K562 (cell line): ENCODE measurements at regions not wholly inside any gene's neighbourhood (a gene's known extent, or its start where the extent isn't known, plus 50 kb on each side); places are given as distances from the start of the nearest gene placed in this dataset.

Source experiments
- ATAC-seq: fragments of 200-7000 bp; cut with Tn5 transposase; 3 replicates; pipeline ENCODE4 v1.9.1; 2020; ENCODE audit warnings: moderate library complexity
- BruUV-seq: library from RNA; stranded (reverse); fragments of 400-500 nt; replicated peaks from 2 replicates; lab custom pipeline; 2021; lab: Mats Ljungman, UMichigan
- CTCF ChIA-PET: fragments of 300-600 bp; formaldehyde crosslinking; extraction: SDS; loops from one replicate; lab custom pipeline; 2021; ENCODE audit warnings: low intra/inter-chr PET ratio; lab: Yijun Ruan, JAX
- POLR2A ChIA-PET: fragments of 300-600, 350-650 bp; sonication (Branson Sonifier 250); formaldehyde crosslinking; extraction: SDS; loops from one replicate; lab custom pipeline; 2021; ENCODE audit warnings: antibody characterized with exemption, inconsistent platforms; lab: Yijun Ruan, JAX
- DNase-seq, 4 experiments: peaks; one replicate each; pipeline versions ENCODE4 v3.0.0 to v3.0.0-alpha.2; 2011 to 2018; ENCODE audit warnings: low spot score in 3 of 4, mixed read lengths in 3 of 4; ENCODE audit errors: extremely low read depth in 1 of 4
- FAIRE-seq: peaks from 2 replicates; lab custom pipeline; 2011; peaks lifted over from hg19 to GRCh38; lab: Jason Lieb, UNC
- H2AFZ ChIP-seq: 2 replicates; pipeline ENCODE4 v1.6.0; 2011; ENCODE audit warnings: low read depth, low read length, control low read depth, inconsistent platforms
- H3K27ac ChIP-seq: fragments of 200-600 bp; 3 replicates; pipeline ENCODE4 v1.8.0; 2011; ENCODE audit warnings: low read depth, mild to moderate bottlenecking, control low read depth, inconsistent platforms, low read length, moderate library complexity, mixed read lengths; ENCODE audit errors: extremely low read depth
- H3K27me3 ChIP-seq, 2 experiments: fragments of 300-600 bp in 1 of 2; 2 replicates in 1 of 2; 3 replicates in 1 of 2; pipeline versions ENCODE4 v1.6.0 to v1.8.0; 2011; ENCODE audit warnings: inconsistent platforms in 2 of 2, low read length in 2 of 2, mild to moderate bottlenecking in 1 of 2, mixed read lengths in 1 of 2, moderate library complexity in 1 of 2; ENCODE audit not compliant: control insufficient read depth in 2 of 2, insufficient read depth in 2 of 2
- H3K36me3 ChIP-seq: fragments of 300-600 bp; 3 replicates; pipeline ENCODE4 v1.8.0; 2011; ENCODE audit warnings: mild to moderate bottlenecking, low read length, inconsistent platforms; ENCODE audit not compliant: control insufficient read depth, insufficient read depth
- H3K4me1 ChIP-seq, 2 experiments: fragments of 200-600 bp in 1 of 2; replicated peaks in 1 of 2; 2 replicates in 1 of 2; 3 replicates in 1 of 2; pipeline versions ENCODE4 v1.5.1 to v1.8.0; 2011; ENCODE audit warnings: inconsistent platforms in 2 of 2, low read length in 2 of 2, mild to moderate bottlenecking in 1 of 2, mixed read lengths in 1 of 2, moderate library complexity in 1 of 2; ENCODE audit not compliant: control insufficient read depth in 2 of 2, insufficient read depth in 2 of 2
- H3K4me2 ChIP-seq: 2 replicates; pipeline ENCODE4 v1.6.1; 2011; ENCODE audit warnings: low read length, control low read depth, inconsistent platforms, mixed read lengths; ENCODE audit not compliant: insufficient read depth
- H3K4me3 ChIP-seq: fragments of 200-600 bp; sonication (generic), shearing (Covaris generic); 2 replicates; pipeline ENCODE4 v1.5.1; 2016; ENCODE audit warnings: control low read depth, inconsistent platforms
- H3K79me2 ChIP-seq: fragments of 200-600 bp; 3 replicates; pipeline ENCODE4 v1.8.0; 2011; ENCODE audit warnings: low read length, inconsistent platforms; ENCODE audit not compliant: control insufficient read depth, insufficient read depth
- H3K9ac ChIP-seq, 2 experiments: 2 replicates each; pipeline versions ENCODE4 v1.6.0 to v1.6.1; 2011; ENCODE audit warnings: low read depth in 2 of 2, low read length in 2 of 2, control low read depth in 1 of 2, inconsistent platforms in 1 of 2, mild to moderate bottlenecking in 1 of 2, mixed read lengths in 1 of 2; ENCODE audit not compliant: insufficient read depth in 1 of 2
- H3K9me1 ChIP-seq: one replicate; pipeline ENCODE4 v1.6.0; 2011; ENCODE audit warnings: inconsistent platforms, mild to moderate bottlenecking, low read length, moderate library complexity; ENCODE audit not compliant: control insufficient read depth, insufficient read depth
- H3K9me3 ChIP-seq: replicated peaks from 2 replicates; pipeline ENCODE4 v1.5.1; 2011; ENCODE audit warnings: low read depth, low read length, inconsistent platforms; ENCODE audit not compliant: control insufficient read depth, insufficient read depth
- H4K20me1 ChIP-seq: replicated peaks from 2 replicates; pipeline ENCODE4 v1.6.1; 2011; ENCODE audit warnings: low read length, inconsistent platforms, mixed read lengths; ENCODE audit not compliant: control insufficient read depth, insufficient read depth
- CHCHD3 ChIP-seq: fragments of 250-450 bp; sonication (Bioruptor Pico); IDR thresholded peaks from 2 replicates; pipeline ENCODE4 v2.1.2; 2022; ENCODE audit warnings: mild to moderate bottlenecking
- CHD1 ChIP-seq: fragments of 200-600 bp; sonication (generic); IDR thresholded peaks from one replicate; pipeline ENCODE4 v1.6.1; 2012; ENCODE audit warnings: mild to moderate bottlenecking, moderate library complexity, low read length, inconsistent platforms
- ETV1 ChIP-seq: fragments of 450-650 bp; conservative IDR thresholded peaks from 2 replicates; pipeline ENCODE4 v1.6.1; 2016; ENCODE audit warnings: missing genetic modification characterization, control low read depth, low read depth, missing compliant biosample characterization
- PTBP1 ChIP-seq: fragments of 200-400 bp; formaldehyde crosslinking; IDR thresholded peaks from 2 replicates; pipeline ENCODE4 v1.6.1; 2017; ENCODE audit warnings: low read depth, low read length
- RFX7 ChIP-seq: fragments of 250-450 bp; sonication (Bioruptor Pico); IDR thresholded peaks from 2 replicates; pipeline ENCODE4 v1.5.1; 2021; ENCODE audit warnings: mild to moderate bottlenecking
- SUPT5H ChIP-seq: fragments of 450-650 bp; IDR thresholded peaks from 2 replicates; pipeline ENCODE4 v1.6.1; 2016
- TFAP4 ChIP-seq: sonication (generic); formaldehyde crosslinking; IDR thresholded peaks from 2 replicates; pipeline ENCODE4 v1.8.0; 2022; ENCODE audit warnings: missing genetic modification reagents, mild to moderate bottlenecking, moderate library complexity, borderline replicate concordance
- XRCC5 ChIP-seq: fragments of 200-400 bp; formaldehyde crosslinking; IDR thresholded peaks from 2 replicates; pipeline ENCODE4 v1.6.1; 2017; ENCODE audit warnings: low read depth, mild to moderate bottlenecking, low read length
- ZNF140 ChIP-seq: fragments of 250-450 bp; sonication (Bioruptor Pico); IDR thresholded peaks from 2 replicates; pipeline ENCODE4 v1.8.0; 2021; ENCODE audit warnings: moderate library complexity, mild to moderate bottlenecking, inconsistent platforms
- ZNF23 ChIP-seq: fragments of 250-450 bp; sonication (Bioruptor Pico); IDR thresholded peaks from 2 replicates; pipeline ENCODE4 v1.4.0; 2020; ENCODE audit warnings: mild to moderate bottlenecking
- WGBS: fragments of 100-300 bp; shearing (Covaris generic); methylation state at CpG from one replicate; pipeline ENCODE4 v1.1.6; 2016; ENCODE audit warnings: low coverage, mixed read lengths; ENCODE audit not compliant: insufficient coverage; ENCODE audit errors: missing lambda C conversion rate; 5-methylcytosine and 5-hydroxymethylcytosine counted together
- in situ Hi-C: fragments of 300-500 bp; cut with MboI; formaldehyde crosslinking; loops from 4 replicates; pipeline ENCODE4 v1.15.0; 2018; ENCODE audit warnings: inconsistent platforms, mixed read lengths
- intact Hi-C: fragments of 100-400 bp; cut with micrococcal nuclease; formaldehyde crosslinking; loops from 2 replicates; pipeline ENCODE4 v1.14.2; 2022
- TF ChIP-seq, protein P1 (sequence below): fragments of 250-450 bp; sonication (Bioruptor Pico); IDR thresholded peaks from 2 replicates; pipeline ENCODE4 v1.4.0; 2020; ENCODE audit warnings: mild to moderate bottlenecking, moderate library complexity
- TF ChIP-seq, protein P2 (sequence below): fragments of 250-450 bp; sonication (Bioruptor Pico); IDR thresholded peaks from 2 replicates; pipeline ENCODE4 v1.5.0; 2020; ENCODE audit warnings: mild to moderate bottlenecking
- TF ChIP-seq, protein P3 (sequence below): sonication (generic); formaldehyde crosslinking; IDR thresholded peaks from 2 replicates; pipeline ENCODE4 v1.8.0; 2023; ENCODE audit warnings: mild to moderate bottlenecking, missing genetic modification reagents
- TF ChIP-seq, protein P4 (sequence below): fragments of 250-450 bp; sonication (Bioruptor Pico); IDR thresholded peaks from 2 replicates; pipeline ENCODE4 v1.8.0; 2022; ENCODE audit warnings: moderate library complexity, mild to moderate bottlenecking, inconsistent platforms

DNA sequence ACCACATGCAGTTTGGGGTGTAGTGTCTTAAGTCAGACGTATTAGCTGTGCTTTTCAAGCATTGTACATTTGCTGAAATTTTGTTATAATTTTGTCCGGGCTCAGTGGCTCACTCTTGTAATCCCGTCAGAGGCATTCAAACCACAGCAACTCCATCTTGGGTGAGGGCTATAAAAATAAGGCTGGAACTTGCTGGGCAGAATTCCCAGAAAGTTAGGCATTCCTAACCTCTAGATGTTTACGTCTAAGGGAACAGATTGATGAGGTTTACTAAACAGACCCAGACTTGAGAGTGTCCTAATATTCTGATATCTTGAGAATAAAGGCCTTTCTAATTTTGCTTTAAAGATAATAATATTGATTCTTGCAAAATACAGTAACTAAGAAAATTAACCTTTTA, 957.8 kb downstream of the NXPH1 start (continued):
- TF ChIP-seq, protein P1, sequence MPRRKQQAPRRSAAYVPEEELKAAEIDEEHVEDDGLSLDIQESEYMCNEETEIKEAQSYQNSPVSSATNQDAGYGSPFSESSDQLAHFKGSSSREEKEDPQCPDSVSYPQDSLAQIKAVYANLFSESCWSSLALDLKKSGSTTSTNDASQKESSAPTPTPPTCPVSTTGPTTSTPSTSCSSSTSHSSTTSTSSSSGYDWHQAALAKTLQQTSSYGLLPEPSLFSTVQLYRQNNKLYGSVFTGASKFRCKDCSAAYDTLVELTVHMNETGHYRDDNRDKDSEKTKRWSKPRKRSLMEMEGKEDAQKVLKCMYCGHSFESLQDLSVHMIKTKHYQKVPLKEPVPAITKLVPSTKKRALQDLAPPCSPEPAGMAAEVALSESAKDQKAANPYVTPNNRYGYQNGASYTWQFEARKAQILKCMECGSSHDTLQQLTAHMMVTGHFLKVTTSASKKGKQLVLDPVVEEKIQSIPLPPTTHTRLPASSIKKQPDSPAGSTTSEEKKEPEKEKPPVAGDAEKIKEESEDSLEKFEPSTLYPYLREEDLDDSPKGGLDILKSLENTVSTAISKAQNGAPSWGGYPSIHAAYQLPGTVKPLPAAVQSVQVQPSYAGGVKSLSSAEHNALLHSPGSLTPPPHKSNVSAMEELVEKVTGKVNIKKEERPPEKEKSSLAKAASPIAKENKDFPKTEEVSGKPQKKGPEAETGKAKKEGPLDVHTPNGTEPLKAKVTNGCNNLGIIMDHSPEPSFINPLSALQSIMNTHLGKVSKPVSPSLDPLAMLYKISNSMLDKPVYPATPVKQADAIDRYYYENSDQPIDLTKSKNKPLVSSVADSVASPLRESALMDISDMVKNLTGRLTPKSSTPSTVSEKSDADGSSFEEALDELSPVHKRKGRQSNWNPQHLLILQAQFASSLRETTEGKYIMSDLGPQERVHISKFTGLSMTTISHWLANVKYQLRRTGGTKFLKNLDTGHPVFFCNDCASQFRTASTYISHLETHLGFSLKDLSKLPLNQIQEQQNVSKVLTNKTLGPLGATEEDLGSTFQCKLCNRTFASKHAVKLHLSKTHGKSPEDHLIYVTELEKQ (CRISPR knock-in tag): no peak
- TF ChIP-seq XRCC5 (no peak), CHCHD3 (no peak)
- TF ChIP-seq, protein P2, sequence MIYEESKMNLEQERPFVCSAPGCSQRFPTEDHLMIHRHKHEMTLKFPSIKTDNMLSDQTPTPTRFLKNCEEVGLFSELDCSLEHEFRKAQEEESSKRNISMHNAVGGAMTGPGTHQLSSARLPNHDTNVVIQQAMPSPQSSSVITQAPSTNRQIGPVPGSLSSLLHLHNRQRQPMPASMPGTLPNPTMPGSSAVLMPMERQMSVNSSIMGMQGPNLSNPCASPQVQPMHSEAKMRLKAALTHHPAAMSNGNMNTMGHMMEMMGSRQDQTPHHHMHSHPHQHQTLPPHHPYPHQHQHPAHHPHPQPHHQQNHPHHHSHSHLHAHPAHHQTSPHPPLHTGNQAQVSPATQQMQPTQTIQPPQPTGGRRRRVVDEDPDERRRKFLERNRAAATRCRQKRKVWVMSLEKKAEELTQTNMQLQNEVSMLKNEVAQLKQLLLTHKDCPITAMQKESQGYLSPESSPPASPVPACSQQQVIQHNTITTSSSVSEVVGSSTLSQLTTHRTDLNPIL (CRISPR knock-in tag): no peak

DNA sequence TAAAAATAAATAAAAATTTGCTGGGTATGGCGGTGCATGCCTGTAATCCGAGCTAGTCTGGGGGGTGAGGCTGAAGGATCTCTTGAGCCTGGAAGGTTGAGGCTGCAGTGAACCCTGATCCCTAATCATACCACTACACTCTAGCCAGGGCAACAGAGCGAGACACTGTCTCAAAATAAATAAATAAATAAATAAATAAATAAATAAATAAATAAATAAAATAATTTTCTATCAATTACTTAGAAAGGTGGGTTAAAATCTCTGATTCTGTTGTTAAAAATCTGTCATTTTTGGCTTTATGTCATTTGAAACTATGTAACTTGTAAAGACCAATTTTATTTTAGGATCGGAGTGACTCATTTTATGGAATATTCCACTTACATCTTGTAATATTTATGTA, 958.6 kb downstream of the NXPH1 start:
- H3K9ac ChIP-seq: no peak overlapping the region
- intact Hi-C loops (no loop called here), in situ Hi-C loops (no loop called here)
- no TSS peak for BruUV-seq
- H3K79me2 ChIP-seq: no peaks in the 10 kb centered on the region
- H3K9me1 ChIP-seq: no peaks in the 10 kb centered on the region
- ChIA-PET CTCF (no interaction called here), POLR2A (no interaction called here)
- 4% methylated on average over 4 of the region's 4 CpGs for WGBS
- H3K9me3 ChIP-seq: no peaks in the 10 kb centered on the region; the same call in 1 of the 2 replicates
- no peak for DNase-seq
- no peak overlapping the region for H3K4me2 ChIP-seq
- FAIRE-seq: no peak
- H3K36me3 ChIP-seq: no peaks in the 10 kb centered on the region
- H2AFZ ChIP-seq: no peak overlapping the region
- H3K27ac ChIP-seq: no peak overlapping the region
- no peak overlapping the region for H3K4me3 ChIP-seq
- H4K20me1 ChIP-seq: no peaks in the 10 kb centered on the region
- no peaks in the 10 kb centered on the region for H3K4me1 ChIP-seq
- ATAC-seq: no peak
- H3K27me3 ChIP-seq: no peaks in the 10 kb centered on the region
- TF ChIP-seq, protein P3, sequence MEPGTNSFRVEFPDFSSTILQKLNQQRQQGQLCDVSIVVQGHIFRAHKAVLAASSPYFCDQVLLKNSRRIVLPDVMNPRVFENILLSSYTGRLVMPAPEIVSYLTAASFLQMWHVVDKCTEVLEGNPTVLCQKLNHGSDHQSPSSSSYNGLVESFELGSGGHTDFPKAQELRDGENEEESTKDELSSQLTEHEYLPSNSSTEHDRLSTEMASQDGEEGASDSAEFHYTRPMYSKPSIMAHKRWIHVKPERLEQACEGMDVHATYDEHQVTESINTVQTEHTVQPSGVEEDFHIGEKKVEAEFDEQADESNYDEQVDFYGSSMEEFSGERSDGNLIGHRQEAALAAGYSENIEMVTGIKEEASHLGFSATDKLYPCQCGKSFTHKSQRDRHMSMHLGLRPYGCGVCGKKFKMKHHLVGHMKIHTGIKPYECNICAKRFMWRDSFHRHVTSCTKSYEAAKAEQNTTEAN: no peak
- TF ChIP-seq TFAP4 (no peak), ZNF140 (CRISPR knock-in tag) (no peak), CHD1 (no peak), PTBP1 (no peak), ZNF23 (CRISPR knock-in tag) (no peak), SUPT5H (no peak), ETV1 (no peak), RFX7 (no peak)
- TF ChIP-seq, protein P4, sequence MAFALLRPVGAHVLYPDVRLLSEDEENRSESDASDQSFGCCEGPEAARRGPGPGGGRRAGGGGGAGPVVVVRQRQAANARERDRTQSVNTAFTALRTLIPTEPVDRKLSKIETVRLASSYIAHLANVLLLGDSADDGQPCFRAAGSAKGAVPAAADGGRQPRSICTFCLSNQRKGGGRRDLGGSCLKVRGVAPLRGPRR: no peak
